Cardiac muscle cell (in vitro differentiated cells and primary cell): ENCODE measurements at regions not wholly inside any gene's neighbourhood (a gene's known extent, or its start where the extent isn't known, plus 50 kb on each side); places are given as distances from the start of the nearest gene placed in this dataset.

Experiments used
- DNase-seq, 2 donors: peaks; one replicate each; pipeline versions ENCODE4 v3.0.0 to v3.0.0-alpha.2; 2010 to 2017; ENCODE audit warnings: low read depth in 1 of 2, low spot score in 1 of 2
- H3K27ac ChIP-seq: fragments of 200-600 bp; sonication (generic); 2 replicates; pipeline ENCODE4 v1.5.1; 2016
- H3K27me3 ChIP-seq: fragments of 200-600 bp; sonication (generic); 2 replicates; pipeline ENCODE4 v1.6.0; 2016; ENCODE audit warnings: control low read depth
- H3K36me3 ChIP-seq: fragments of 200-600 bp; sonication (generic); 2 replicates; pipeline ENCODE4 v1.5.1; 2016; ENCODE audit warnings: control low read depth
- H3K4me1 ChIP-seq: fragments of 200-600 bp; sonication (generic); 2 replicates; pipeline ENCODE4 v1.8.1; 2017; ENCODE audit warnings: low read depth, mild to moderate bottlenecking, mixed run types
- H3K4me3 ChIP-seq: fragments of 200-600 bp; sonication (generic); 2 replicates; pipeline ENCODE4 v1.5.1; 2016; ENCODE audit warnings: mild to moderate bottlenecking
- H3K9me3 ChIP-seq: fragments of 200-600 bp; sonication (generic); 2 replicates; pipeline ENCODE4 v1.5.1; 2017; ENCODE audit warnings: low read depth, mild to moderate bottlenecking, control low read depth
- TF ChIP-seq, protein P1 (sequence below): IDR thresholded peaks from 2 replicates; pipeline ENCODE4 v1.5.1; 2012; ENCODE audit warnings: low read depth, mild to moderate bottlenecking, low read length

DNA sequence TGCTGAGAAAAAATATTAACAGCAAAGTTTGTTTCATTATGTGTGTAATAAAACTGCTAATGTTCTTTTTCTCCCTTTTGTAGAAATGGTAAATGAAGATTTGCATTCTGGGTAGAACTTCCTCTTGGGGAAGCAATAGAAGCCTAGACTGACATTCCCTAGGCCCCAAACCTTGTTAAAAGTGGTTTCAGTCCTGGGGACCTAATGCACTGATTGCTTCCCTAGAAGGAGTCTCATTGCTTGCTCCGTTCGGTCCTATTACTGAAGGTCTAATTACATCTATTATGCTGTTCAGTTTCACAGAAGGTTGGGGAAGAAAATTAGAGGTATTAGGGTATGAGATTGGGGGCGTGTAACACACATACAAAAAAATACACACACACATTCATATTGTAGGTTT is 893.8 kb downstream of the TLE4 start:
- DNase-seq: no peak
- Histone ChIP-seq H3K27ac (no peak overlapping the region), H3K27me3 (no peaks in the 10 kb centered on the region), H3K4me1 (no peaks in the 10 kb centered on the region), H3K9me3 (no peaks in the 10 kb centered on the region), H3K36me3 (no peaks in the 10 kb centered on the region), H3K4me3 (no peak overlapping the region)
- TF ChIP-seq, protein P1, sequence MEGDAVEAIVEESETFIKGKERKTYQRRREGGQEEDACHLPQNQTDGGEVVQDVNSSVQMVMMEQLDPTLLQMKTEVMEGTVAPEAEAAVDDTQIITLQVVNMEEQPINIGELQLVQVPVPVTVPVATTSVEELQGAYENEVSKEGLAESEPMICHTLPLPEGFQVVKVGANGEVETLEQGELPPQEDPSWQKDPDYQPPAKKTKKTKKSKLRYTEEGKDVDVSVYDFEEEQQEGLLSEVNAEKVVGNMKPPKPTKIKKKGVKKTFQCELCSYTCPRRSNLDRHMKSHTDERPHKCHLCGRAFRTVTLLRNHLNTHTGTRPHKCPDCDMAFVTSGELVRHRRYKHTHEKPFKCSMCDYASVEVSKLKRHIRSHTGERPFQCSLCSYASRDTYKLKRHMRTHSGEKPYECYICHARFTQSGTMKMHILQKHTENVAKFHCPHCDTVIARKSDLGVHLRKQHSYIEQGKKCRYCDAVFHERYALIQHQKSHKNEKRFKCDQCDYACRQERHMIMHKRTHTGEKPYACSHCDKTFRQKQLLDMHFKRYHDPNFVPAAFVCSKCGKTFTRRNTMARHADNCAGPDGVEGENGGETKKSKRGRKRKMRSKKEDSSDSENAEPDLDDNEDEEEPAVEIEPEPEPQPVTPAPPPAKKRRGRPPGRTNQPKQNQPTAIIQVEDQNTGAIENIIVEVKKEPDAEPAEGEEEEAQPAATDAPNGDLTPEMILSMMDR: no peak

DNA sequence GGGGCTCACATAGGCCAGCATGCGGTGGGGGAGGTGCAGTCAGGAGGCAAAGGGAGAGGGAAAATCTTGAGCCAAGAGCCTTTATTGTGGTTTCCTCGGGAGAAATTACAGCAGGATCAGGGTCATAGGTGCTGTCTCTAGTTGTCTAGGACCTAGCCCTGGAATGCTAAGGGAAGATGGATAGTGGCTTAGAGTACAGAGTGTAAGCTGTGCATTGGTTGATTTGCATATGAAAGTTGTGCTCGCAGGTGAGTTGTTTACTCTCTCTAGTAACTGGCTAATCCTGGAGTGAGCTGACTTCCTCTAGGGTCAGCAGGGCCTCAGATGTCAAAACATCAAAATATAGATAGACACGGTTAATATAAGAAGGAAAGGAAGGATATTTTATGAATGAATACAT is 877.7 kb downstream of the TLE4 start:
- Histone ChIP-seq H3K27ac (no peak overlapping the region), H3K27me3 (no peaks in the 10 kb centered on the region), H3K36me3 (no peaks in the 10 kb centered on the region), H3K4me3 (no peak overlapping the region), H3K4me1 (no peaks in the 10 kb centered on the region), H3K9me3 (no peaks in the 10 kb centered on the region)
- DNase-seq: no peak
- TF ChIP-seq, protein P1: no peak

DNA sequence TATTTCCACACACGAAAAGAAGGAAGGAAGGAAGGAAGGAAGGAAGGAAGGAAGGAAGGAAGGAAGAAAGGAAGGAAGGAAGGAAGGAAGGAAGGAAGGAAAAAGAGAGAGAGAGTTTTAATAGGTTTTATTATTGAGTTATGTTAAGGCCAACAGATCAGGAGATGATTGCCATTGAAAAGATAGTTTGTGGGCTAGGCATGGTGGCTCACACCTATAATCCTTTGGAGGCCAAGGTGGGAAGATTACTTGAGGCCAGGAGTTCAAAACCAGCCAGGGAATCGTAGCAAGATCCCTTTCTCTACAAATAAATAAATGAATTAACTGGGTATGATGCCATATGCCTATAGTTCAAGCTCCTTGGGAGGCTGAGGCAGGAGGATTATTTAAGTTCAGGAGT is 877.2 kb downstream of the TLE4 start:
- H3K27me3 ChIP-seq: no peaks in the 10 kb centered on the region
- no peak overlapping the region for H3K27ac ChIP-seq
- no peaks in the 10 kb centered on the region for H3K4me1 ChIP-seq
- H3K36me3 ChIP-seq: no peaks in the 10 kb centered on the region
- TF ChIP-seq, protein P1: no peak
- H3K9me3 ChIP-seq: no peaks in the 10 kb centered on the region
- DNase-seq: no peak
- H3K4me3 ChIP-seq: no peak overlapping the region

DNA sequence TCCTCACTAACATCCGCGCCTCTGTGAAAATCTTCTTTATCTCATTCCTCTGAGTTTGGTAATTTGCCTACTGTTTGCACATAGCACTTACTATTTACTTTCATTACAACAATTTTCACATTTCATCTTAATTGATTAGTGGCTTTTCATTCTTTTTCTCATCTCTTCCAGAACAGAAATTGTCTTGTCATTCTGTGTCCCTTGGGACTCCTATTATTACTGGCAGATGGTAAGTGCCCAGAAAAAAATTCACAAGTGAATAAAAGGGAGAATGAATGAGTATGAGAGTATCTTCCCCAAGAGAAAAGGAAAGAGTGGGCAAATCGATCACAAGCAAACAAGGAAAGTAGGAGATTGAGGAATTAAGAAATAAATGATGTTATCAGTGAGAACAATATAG is 876.1 kb downstream of the TLE4 start:
- TF ChIP-seq, protein P1: no peak
- H3K9me3 ChIP-seq: no peaks in the 10 kb centered on the region
- no peaks in the 10 kb centered on the region for H3K4me1 ChIP-seq
- H3K36me3 ChIP-seq: no peaks in the 10 kb centered on the region
- no peak for DNase-seq
- no peaks in the 10 kb centered on the region for H3K27me3 ChIP-seq
- H3K27ac ChIP-seq: no peak overlapping the region
- H3K4me3 ChIP-seq: no peak overlapping the region

DNA sequence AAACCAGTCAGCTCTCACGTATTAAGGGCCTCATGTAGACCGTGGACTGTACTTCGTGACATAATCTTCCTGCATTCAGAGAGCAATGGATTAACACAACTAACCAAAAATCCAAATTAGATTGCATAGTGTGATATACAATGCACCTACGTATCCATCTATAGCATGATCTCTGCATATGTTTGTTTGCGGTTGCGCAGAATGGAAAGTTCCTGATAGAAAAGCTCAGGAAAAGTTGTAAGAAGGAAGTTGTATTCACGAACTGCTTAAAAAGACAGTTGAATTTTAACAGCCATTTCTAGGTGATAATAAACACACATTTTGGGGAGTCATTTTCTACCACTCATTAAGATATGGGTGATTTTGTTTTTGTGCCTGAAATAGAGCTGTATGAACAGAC is 869.0 kb downstream of the TLE4 start:
- DNase-seq: no peak
- no peak overlapping the region for H3K27ac ChIP-seq

More for the DNA sequence above, 869.0 kb downstream of the TLE4 start:
- Histone ChIP-seq H3K27me3 (no peaks in the 10 kb centered on the region), H3K4me3 (no peak overlapping the region), H3K9me3 (no peaks in the 10 kb centered on the region), H3K4me1 (no peaks in the 10 kb centered on the region), H3K36me3 (no peaks in the 10 kb centered on the region)
- TF ChIP-seq, protein P1: no peak
